K562 (cell line): ENCODE measurements at regions not wholly inside any gene's neighbourhood (a gene's known extent, or its start where the extent isn't known, plus 50 kb on each side); places are given as distances from the start of the nearest gene placed in this dataset.

Experiments
- ATAC-seq: fragments of 200-7000 bp; cut with Tn5 transposase; 3 replicates; pipeline ENCODE4 v1.9.1; 2020; ENCODE audit warnings: moderate library complexity
- BruUV-seq: library from RNA; stranded (reverse); fragments of 400-500 nt; replicated peaks from 2 replicates; lab custom pipeline; 2021; lab: Mats Ljungman, UMichigan
- CTCF ChIA-PET: fragments of 300-600 bp; formaldehyde crosslinking; extraction: SDS; loops from one replicate; lab custom pipeline; 2021; ENCODE audit warnings: low intra/inter-chr PET ratio; lab: Yijun Ruan, JAX
- POLR2A ChIA-PET: fragments of 300-600, 350-650 bp; sonication (Branson Sonifier 250); formaldehyde crosslinking; extraction: SDS; loops from one replicate; lab custom pipeline; 2021; ENCODE audit warnings: antibody characterized with exemption, inconsistent platforms; lab: Yijun Ruan, JAX
- DNase-seq, 4 experiments: peaks; one replicate each; pipeline versions ENCODE4 v3.0.0 to v3.0.0-alpha.2; 2011 to 2018; ENCODE audit warnings: low spot score in 3 of 4, mixed read lengths in 3 of 4; ENCODE audit errors: extremely low read depth in 1 of 4
- FAIRE-seq: peaks from 2 replicates; lab custom pipeline; 2011; peaks lifted over from hg19 to GRCh38; lab: Jason Lieb, UNC
- H2AFZ ChIP-seq: 2 replicates; pipeline ENCODE4 v1.6.0; 2011; ENCODE audit warnings: low read depth, low read length, control low read depth, inconsistent platforms
- H3K27ac ChIP-seq: fragments of 200-600 bp; 3 replicates; pipeline ENCODE4 v1.8.0; 2011; ENCODE audit warnings: low read depth, mild to moderate bottlenecking, control low read depth, inconsistent platforms, low read length, moderate library complexity, mixed read lengths; ENCODE audit errors: extremely low read depth
- H3K27me3 ChIP-seq, 2 experiments: fragments of 300-600 bp in 1 of 2; 2 replicates in 1 of 2; 3 replicates in 1 of 2; pipeline versions ENCODE4 v1.6.0 to v1.8.0; 2011; ENCODE audit warnings: inconsistent platforms in 2 of 2, low read length in 2 of 2, mild to moderate bottlenecking in 1 of 2, mixed read lengths in 1 of 2, moderate library complexity in 1 of 2; ENCODE audit not compliant: control insufficient read depth in 2 of 2, insufficient read depth in 2 of 2
- H3K36me3 ChIP-seq: fragments of 300-600 bp; 3 replicates; pipeline ENCODE4 v1.8.0; 2011; ENCODE audit warnings: mild to moderate bottlenecking, low read length, inconsistent platforms; ENCODE audit not compliant: control insufficient read depth, insufficient read depth
- H3K4me1 ChIP-seq, 2 experiments: fragments of 200-600 bp in 1 of 2; replicated peaks in 1 of 2; 2 replicates in 1 of 2; 3 replicates in 1 of 2; pipeline versions ENCODE4 v1.5.1 to v1.8.0; 2011; ENCODE audit warnings: inconsistent platforms in 2 of 2, low read length in 2 of 2, mild to moderate bottlenecking in 1 of 2, mixed read lengths in 1 of 2, moderate library complexity in 1 of 2; ENCODE audit not compliant: control insufficient read depth in 2 of 2, insufficient read depth in 2 of 2
- H3K4me2 ChIP-seq: 2 replicates; pipeline ENCODE4 v1.6.1; 2011; ENCODE audit warnings: low read length, control low read depth, inconsistent platforms, mixed read lengths; ENCODE audit not compliant: insufficient read depth
- H3K4me3 ChIP-seq: fragments of 200-600 bp; sonication (generic), shearing (Covaris generic); 2 replicates; pipeline ENCODE4 v1.5.1; 2016; ENCODE audit warnings: control low read depth, inconsistent platforms
- H3K79me2 ChIP-seq: fragments of 200-600 bp; 3 replicates; pipeline ENCODE4 v1.8.0; 2011; ENCODE audit warnings: low read length, inconsistent platforms; ENCODE audit not compliant: control insufficient read depth, insufficient read depth
- H3K9ac ChIP-seq, 2 experiments: 2 replicates each; pipeline versions ENCODE4 v1.6.0 to v1.6.1; 2011; ENCODE audit warnings: low read depth in 2 of 2, low read length in 2 of 2, control low read depth in 1 of 2, inconsistent platforms in 1 of 2, mild to moderate bottlenecking in 1 of 2, mixed read lengths in 1 of 2; ENCODE audit not compliant: insufficient read depth in 1 of 2
- H3K9me1 ChIP-seq: one replicate; pipeline ENCODE4 v1.6.0; 2011; ENCODE audit warnings: inconsistent platforms, mild to moderate bottlenecking, low read length, moderate library complexity; ENCODE audit not compliant: control insufficient read depth, insufficient read depth
- H3K9me3 ChIP-seq: replicated peaks from 2 replicates; pipeline ENCODE4 v1.5.1; 2011; ENCODE audit warnings: low read depth, low read length, inconsistent platforms; ENCODE audit not compliant: control insufficient read depth, insufficient read depth
- H4K20me1 ChIP-seq: replicated peaks from 2 replicates; pipeline ENCODE4 v1.6.1; 2011; ENCODE audit warnings: low read length, inconsistent platforms, mixed read lengths; ENCODE audit not compliant: control insufficient read depth, insufficient read depth
- GATA2 ChIP-seq: sonication (generic); formaldehyde crosslinking; IDR thresholded peaks from 2 replicates; pipeline ENCODE4 v1.4.0; 2020; ENCODE audit warnings: mild to moderate bottlenecking, missing genetic modification reagents
- GATAD2A ChIP-seq: fragments of 450-650 bp; IDR thresholded peaks from 2 replicates; pipeline ENCODE4 v1.6.1; 2017
- GTF2A2 ChIP-seq: IDR thresholded peaks from 2 replicates; pipeline ENCODE4 v1.6.1; 2016; ENCODE audit warnings: mild to moderate bottlenecking, missing genetic modification characterization, missing compliant biosample characterization
- HNRNPL ChIP-seq: fragments of 200-400 bp; formaldehyde crosslinking; IDR thresholded peaks from 2 replicates; pipeline ENCODE4 v1.6.1; 2017; ENCODE audit warnings: low read depth, mild to moderate bottlenecking, low read length
- HNRNPUL1 ChIP-seq: fragments of 200-400 bp; formaldehyde crosslinking; IDR thresholded peaks from 2 replicates; pipeline ENCODE4 v1.6.1; 2017; ENCODE audit warnings: low read length
- MEIS2 ChIP-seq: fragments of 450-650 bp; IDR thresholded peaks from 2 replicates; pipeline ENCODE4 v1.6.1; 2014; ENCODE audit warnings: mild to moderate bottlenecking; ENCODE audit not compliant: partially characterized antibody
- NFE2 ChIP-seq: IDR thresholded peaks from 2 replicates; pipeline ENCODE4 v1.6.1; 2014; ENCODE audit warnings: antibody characterized with exemption, low read depth
- SOX6 ChIP-seq: fragments of 450-650 bp; IDR thresholded peaks from 2 replicates; pipeline ENCODE4 v1.6.1; 2014; ENCODE audit warnings: mild to moderate bottlenecking
- SPI1 ChIP-seq: IDR thresholded peaks from 2 replicates; pipeline ENCODE4 v1.6.1; 2011; ENCODE audit warnings: low read depth, low read length, control low read depth, borderline replicate concordance
- in situ Hi-C: fragments of 300-500 bp; cut with MboI; formaldehyde crosslinking; loops from 4 replicates; pipeline ENCODE4 v1.15.0; 2018; ENCODE audit warnings: inconsistent platforms, mixed read lengths
- intact Hi-C: fragments of 100-400 bp; cut with micrococcal nuclease; formaldehyde crosslinking; loops from 2 replicates; pipeline ENCODE4 v1.14.2; 2022
- TF ChIP-seq, protein P1 (sequence below): fragments of 450-650 bp; formaldehyde crosslinking; conservative IDR thresholded peaks from 2 replicates; pipeline ENCODE4 v1.4.0; 2022; ENCODE audit warnings: mild to moderate bottlenecking, missing genetic modification characterization
- TF ChIP-seq, protein P2 (sequence below): fragments of 250-450 bp; sonication (Bioruptor Pico); IDR thresholded peaks from 2 replicates; pipeline ENCODE4 v1.4.0; 2020; ENCODE audit warnings: mild to moderate bottlenecking, moderate library complexity, borderline replicate concordance
- TF ChIP-seq, protein P3 (sequence below), 3 experiments: fragments of 200-800 bp in 1 of 3; sonication (Bioruptor generic) in 1 of 3; sonication (generic) in 1 of 3; formaldehyde crosslinking in 1 of 3; IDR thresholded peaks; 2 replicates each; pipeline versions ENCODE4 v1.6.1 to v1.8.0; 2016 to 2022; ENCODE audit warnings: mild to moderate bottlenecking in 2 of 3, missing compliant biosample characterization in 2 of 3, missing genetic modification characterization in 2 of 3, missing genetic modification reagents in 1 of 3

DNA sequence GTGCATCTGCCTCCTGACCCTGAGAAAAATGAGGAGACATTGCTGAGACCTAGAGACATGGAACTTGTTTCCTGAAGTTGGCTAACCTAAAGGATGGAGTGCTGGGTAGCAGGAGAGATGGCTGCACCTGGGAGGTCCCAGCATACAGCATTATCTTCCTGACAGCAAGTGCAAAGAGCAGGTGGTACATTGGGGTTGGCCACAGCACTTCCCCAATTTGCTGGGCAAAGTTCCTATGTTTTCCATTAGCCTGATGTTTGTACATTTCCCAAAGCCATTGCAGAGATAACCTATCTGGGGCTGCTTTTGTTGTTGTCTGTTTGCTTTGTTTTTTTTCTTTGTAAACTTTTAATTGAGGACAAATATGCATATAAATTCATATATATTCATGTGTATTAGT, 296.7 kb downstream of the HRH4 start:
- intact Hi-C loops (no loop called here), in situ Hi-C loops (no loop called here)
- Histone ChIP-seq H3K27ac (no peak overlapping the region), H3K9me3 (no peaks in the 10 kb centered on the region), H3K36me3 (no peaks in the 10 kb centered on the region), H3K9ac (no peak overlapping the region), H3K4me2 (no peak overlapping the region), H2AFZ (no peak overlapping the region), H3K79me2 (no peaks in the 10 kb centered on the region), H3K9me1 (no peaks in the 10 kb centered on the region), H3K4me3 (no peak overlapping the region), H3K4me1 (no peaks in the 10 kb centered on the region), H3K27me3 (no peaks in the 10 kb centered on the region), H4K20me1 (no peaks in the 10 kb centered on the region)
- FAIRE-seq (no peak), DNase-seq (no peak), ATAC-seq (no peak)
- CTCF ChIA-PET, result no interaction called here
- POLR2A ChIA-PET, result interaction anchor here (0.7 kb wide), 1 partner anchor 1028 kb away, joined by 3 read pairs; no protein-coding TSS in a partner anchor
- TF ChIP-seq HNRNPUL1 (no peak), SPI1 (0 out of 2 replicates have a peak, but pooled peaks have one; percentile 24)
- no TSS peak for BruUV-seq

DNA sequence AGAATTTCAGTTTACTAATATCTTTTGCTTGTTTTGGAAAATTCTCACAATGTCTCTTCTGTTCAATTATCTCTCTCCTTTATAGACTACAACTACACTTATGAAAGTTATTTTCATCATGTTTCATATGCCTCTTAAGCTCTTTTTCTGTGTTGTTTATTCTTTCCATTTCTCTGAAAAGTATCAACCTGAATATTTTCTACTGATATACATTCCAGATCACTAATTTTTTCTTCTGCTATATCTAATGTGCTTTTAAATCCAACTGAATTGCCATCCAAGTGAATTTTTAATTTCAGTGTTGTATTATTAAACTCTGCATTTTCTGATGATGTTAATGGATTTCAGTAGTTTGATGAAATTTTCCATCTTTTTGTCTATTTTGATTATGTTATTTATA, 301.3 kb downstream of the HRH4 start:
- FAIRE-seq (no peak), DNase-seq (no peak), ATAC-seq (no peak)
- Histone ChIP-seq H3K9ac (no peak overlapping the region), H3K36me3 (no peaks in the 10 kb centered on the region), H4K20me1 (no peaks in the 10 kb centered on the region), H3K27me3 (no peaks in the 10 kb centered on the region), H3K9me3 (no peaks in the 10 kb centered on the region; the same call in 1 of the 2 replicates), H3K9me1 (no peaks in the 10 kb centered on the region), H3K27ac (no peak overlapping the region), H2AFZ (no peak overlapping the region), H3K4me3 (no peak overlapping the region), H3K79me2 (no peaks in the 10 kb centered on the region), H3K4me1 (no peaks in the 10 kb centered on the region), H3K4me2 (no peak overlapping the region)
- TF ChIP-seq GTF2A2 (tag) (no peak), GATA2 (CRISPR knock-in tag) (no peak), SOX6 (no peak), HNRNPL (no peak), MEIS2 (no peak), NFE2 (no peak), GATAD2A (no peak), SPI1 (no peak)
- TF ChIP-seq, protein P1, sequence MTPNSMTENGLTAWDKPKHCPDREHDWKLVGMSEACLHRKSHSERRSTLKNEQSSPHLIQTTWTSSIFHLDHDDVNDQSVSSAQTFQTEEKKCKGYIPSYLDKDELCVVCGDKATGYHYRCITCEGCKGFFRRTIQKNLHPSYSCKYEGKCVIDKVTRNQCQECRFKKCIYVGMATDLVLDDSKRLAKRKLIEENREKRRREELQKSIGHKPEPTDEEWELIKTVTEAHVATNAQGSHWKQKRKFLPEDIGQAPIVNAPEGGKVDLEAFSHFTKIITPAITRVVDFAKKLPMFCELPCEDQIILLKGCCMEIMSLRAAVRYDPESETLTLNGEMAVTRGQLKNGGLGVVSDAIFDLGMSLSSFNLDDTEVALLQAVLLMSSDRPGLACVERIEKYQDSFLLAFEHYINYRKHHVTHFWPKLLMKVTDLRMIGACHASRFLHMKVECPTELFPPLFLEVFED, result no peak
- TF ChIP-seq, protein P2, sequence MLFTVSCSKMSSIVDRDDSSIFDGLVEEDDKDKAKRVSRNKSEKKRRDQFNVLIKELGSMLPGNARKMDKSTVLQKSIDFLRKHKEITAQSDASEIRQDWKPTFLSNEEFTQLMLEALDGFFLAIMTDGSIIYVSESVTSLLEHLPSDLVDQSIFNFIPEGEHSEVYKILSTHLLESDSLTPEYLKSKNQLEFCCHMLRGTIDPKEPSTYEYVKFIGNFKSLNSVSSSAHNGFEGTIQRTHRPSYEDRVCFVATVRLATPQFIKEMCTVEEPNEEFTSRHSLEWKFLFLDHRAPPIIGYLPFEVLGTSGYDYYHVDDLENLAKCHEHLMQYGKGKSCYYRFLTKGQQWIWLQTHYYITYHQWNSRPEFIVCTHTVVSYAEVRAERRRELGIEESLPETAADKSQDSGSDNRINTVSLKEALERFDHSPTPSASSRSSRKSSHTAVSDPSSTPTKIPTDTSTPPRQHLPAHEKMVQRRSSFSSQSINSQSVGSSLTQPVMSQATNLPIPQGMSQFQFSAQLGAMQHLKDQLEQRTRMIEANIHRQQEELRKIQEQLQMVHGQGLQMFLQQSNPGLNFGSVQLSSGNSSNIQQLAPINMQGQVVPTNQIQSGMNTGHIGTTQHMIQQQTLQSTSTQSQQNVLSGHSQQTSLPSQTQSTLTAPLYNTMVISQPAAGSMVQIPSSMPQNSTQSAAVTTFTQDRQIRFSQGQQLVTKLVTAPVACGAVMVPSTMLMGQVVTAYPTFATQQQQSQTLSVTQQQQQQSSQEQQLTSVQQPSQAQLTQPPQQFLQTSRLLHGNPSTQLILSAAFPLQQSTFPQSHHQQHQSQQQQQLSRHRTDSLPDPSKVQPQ (CRISPR knock-in tag), result no peak
- TF ChIP-seq, protein P3, sequence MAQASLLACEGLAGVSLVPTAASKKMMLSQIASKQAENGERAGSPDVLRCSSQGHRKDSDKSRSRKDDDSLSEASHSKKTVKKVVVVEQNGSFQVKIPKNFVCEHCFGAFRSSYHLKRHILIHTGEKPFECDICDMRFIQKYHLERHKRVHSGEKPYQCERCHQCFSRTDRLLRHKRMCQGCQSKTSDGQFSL (CRISPR knock-in tag; IDR thresholded peaks at IDR 0.05), result no peak
- TF ChIP-seq, protein P3 (tag; IDR thresholded peaks at IDR 0.05), result no peak
- in situ Hi-C loops (no loop called here), intact Hi-C loops (no loop called here)
- ChIA-PET CTCF (no interaction called here), POLR2A (no interaction called here)
- no TSS peak for BruUV-seq
